ENCODE measurements at regions not wholly inside any gene's neighbourhood (a gene's known extent, or its start where the extent isn't known, plus 50 kb on each side); places are given as distances from the start of the nearest gene placed in this dataset.

DNA sequence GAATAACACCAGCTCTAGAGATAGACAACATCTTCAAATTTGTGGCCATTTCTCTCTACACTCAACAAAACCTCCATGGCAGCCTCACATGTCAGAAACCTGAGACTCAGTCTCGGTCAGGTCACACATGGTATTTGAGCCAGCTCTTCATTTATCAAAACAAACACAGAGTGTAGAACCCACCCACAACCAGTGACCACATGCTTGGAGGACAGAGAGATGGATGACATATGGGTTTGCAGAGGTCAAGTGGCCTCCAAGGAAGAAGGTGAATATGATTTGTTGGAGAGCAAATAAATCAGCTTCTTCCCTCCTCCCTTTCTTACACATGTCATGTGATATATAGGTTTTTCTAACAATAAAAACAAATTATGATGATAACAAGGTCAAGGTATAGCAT is 278.1 kb upstream of the LRTM1 start:
- H3K36me3 ChIP-seq (ENCODE audit: control insufficient read depth in 1 of 2, insufficient read depth in 2 of 2, low read depth in 1 of 2, low read length in 2 of 2), result no peaks in the 10 kb centered on the region
- no peak overlapping the region for H2AFZ ChIP-seq (ENCODE audit: low read depth, low read length)
- no peak overlapping the region for H3K23ac ChIP-seq (ENCODE audit: low read length in 2 of 2)
- no peak overlapping the region for H3K4ac ChIP-seq (ENCODE audit: low read depth in 1 of 2, low read length in 2 of 2)
- no peak overlapping the region for H3K27ac ChIP-seq (ENCODE audit: low read length, poor library complexity, severe bottlenecking)
- H2BK5ac ChIP-seq (ENCODE audit: low read depth, low read length, poor library complexity, severe bottlenecking), result no peak overlapping the region
- H3K9ac ChIP-seq (ENCODE audit: low read length), result no peak overlapping the region
- H2BK15ac ChIP-seq (ENCODE audit: low read depth, poor library complexity, severe bottlenecking), result no peak overlapping the region
- WGBS, result 33% methylated on average over 1 of the region's 1 CpG
- no peak overlapping the region for H4K8ac ChIP-seq (ENCODE audit: low read length)
- H3K4me2 ChIP-seq (ENCODE audit: low read length, poor library complexity, severe bottlenecking), result no peak overlapping the region
- peak overlapping the region in 1 of 2 experiments; percentile 72 for H2BK12ac ChIP-seq (ENCODE audit: low read length in 2 of 2)
- no peak overlapping the region for H2BK120ac ChIP-seq (ENCODE audit: low read depth, low read length)
- no peak overlapping the region for H3K4me3 ChIP-seq (ENCODE audit: insufficient read depth in 1 of 2, low read depth in 1 of 2, low read length in 2 of 2)
- no peak overlapping the region for H4K91ac ChIP-seq (ENCODE audit: low read length)
- no peaks in the 10 kb centered on the region for H3K27me3 ChIP-seq (ENCODE audit: control insufficient read depth in 1 of 2, insufficient read depth in 1 of 2, low read length in 2 of 2)
- H2AK5ac ChIP-seq (ENCODE audit: low read length, severe bottlenecking), result peak overlapping the region; percentile 73
- H3K9me3 ChIP-seq (ENCODE audit: control insufficient read depth, low read length), result no peaks in the 10 kb centered on the region
- H3K4me1 ChIP-seq (ENCODE audit: control insufficient read depth, insufficient read depth, low read depth, low read length), result peaks cover 1% of the 10 kb centered on the region
- no peak overlapping the region for H3K14ac ChIP-seq (ENCODE audit: low read length in 2 of 2)
- no peaks in the 10 kb centered on the region for H3K79me1 ChIP-seq (replicated peaks; ENCODE audit: low read length, poor library complexity, severe bottlenecking)
- no peak for DNase-seq
- peak overlapping the region in 1 of 2 experiments; percentile 24 for H3K18ac ChIP-seq (ENCODE audit: low read depth in 1 of 2, low read length in 2 of 2)

GRCh38 chr3:55204417-55204816 is 276.6 kb upstream of the LRTM1 start:
- H2BK12ac ChIP-seq (ENCODE audit: low read length in 2 of 2), result peak overlapping the region; percentile 38 to 79
- peak overlapping the region; percentile 18 for H4K91ac ChIP-seq (ENCODE audit: low read length)
- peaks cover 1% of the 10 kb centered on the region for H3K4me1 ChIP-seq (ENCODE audit: control insufficient read depth, insufficient read depth, low read depth, low read length)
- no peak overlapping the region for H2BK5ac ChIP-seq (ENCODE audit: low read depth, low read length, poor library complexity, severe bottlenecking)
- peak overlapping the region in 1 of 2 experiments; percentile 61 for H3K14ac ChIP-seq (ENCODE audit: low read length in 2 of 2)
- no peak overlapping the region for H2BK120ac ChIP-seq (ENCODE audit: low read depth, low read length)
- peak overlapping the region; percentile 83 for H2AK5ac ChIP-seq (ENCODE audit: low read length, severe bottlenecking)
- H3K36me3 ChIP-seq (ENCODE audit: control insufficient read depth in 1 of 2, insufficient read depth in 2 of 2, low read depth in 1 of 2, low read length in 2 of 2), result no peaks in the 10 kb centered on the region
- no peak overlapping the region for H3K23ac ChIP-seq (ENCODE audit: low read length in 2 of 2)
- H4K8ac ChIP-seq (ENCODE audit: low read length), result no peak overlapping the region
- H3K27me3 ChIP-seq (ENCODE audit: control insufficient read depth in 1 of 2, insufficient read depth in 1 of 2, low read length in 2 of 2), result no peaks in the 10 kb centered on the region
- no peak overlapping the region for H3K4me2 ChIP-seq (ENCODE audit: low read length, poor library complexity, severe bottlenecking)
- no peak overlapping the region for H3K27ac ChIP-seq (ENCODE audit: low read length, poor library complexity, severe bottlenecking)
- DNase-seq, result peak; percentile 39
- H3K9ac ChIP-seq (ENCODE audit: low read length), result no peak overlapping the region
- H3K4ac ChIP-seq (ENCODE audit: low read depth in 1 of 2, low read length in 2 of 2), result peak overlapping the region in 1 of 2 experiments; percentile 32
- H3K18ac ChIP-seq (ENCODE audit: low read depth in 1 of 2, low read length in 2 of 2), result peak overlapping the region in 1 of 2 experiments; percentile 68
- H3K9me3 ChIP-seq (ENCODE audit: control insufficient read depth, low read length), result no peaks in the 10 kb centered on the region
- H2AFZ ChIP-seq (ENCODE audit: low read depth, low read length), result no peak overlapping the region
- no peak overlapping the region for H3K4me3 ChIP-seq (ENCODE audit: insufficient read depth in 1 of 2, low read depth in 1 of 2, low read length in 2 of 2)
- WGBS, result no CpG with 5 or more reads among the region's 1 CpG
- H2BK15ac ChIP-seq (ENCODE audit: low read depth, poor library complexity, severe bottlenecking), result peak overlapping the region; percentile 4
- H3K79me1 ChIP-seq (replicated peaks; ENCODE audit: low read length, poor library complexity, severe bottlenecking), result no peaks in the 10 kb centered on the region

DNA sequence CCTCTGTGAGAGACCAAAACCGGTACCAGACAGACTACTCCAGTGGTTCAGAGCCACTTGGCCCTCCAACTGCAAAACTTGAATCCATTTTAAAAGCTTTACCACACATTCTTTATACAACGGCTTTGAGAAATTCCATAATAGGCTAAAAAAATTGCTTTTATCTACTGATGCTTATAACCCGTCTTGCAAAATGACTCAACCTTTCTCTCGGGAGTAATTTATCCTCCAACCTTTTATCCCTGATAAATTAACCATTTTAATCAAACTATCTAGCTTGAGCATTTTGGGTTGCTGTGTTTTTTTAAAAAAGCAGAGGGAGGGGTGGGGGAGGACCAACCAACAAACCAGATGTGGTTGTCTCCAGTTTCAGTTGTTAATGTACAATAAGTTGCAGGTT is 275.7 kb upstream of the LRTM1 start:
- peak overlapping the region in 1 of 2 experiments; percentile 61 for H3K18ac ChIP-seq (ENCODE audit: low read depth in 1 of 2, low read length in 2 of 2)
- DNase-seq, result no peak
- H3K36me3 ChIP-seq (ENCODE audit: control insufficient read depth in 1 of 2, insufficient read depth in 2 of 2, low read depth in 1 of 2, low read length in 2 of 2), result no peaks in the 10 kb centered on the region
- WGBS, result 49% methylated on average over 4 of the region's 4 CpGs
- peak overlapping the region; percentile 69 for H2AK5ac ChIP-seq (ENCODE audit: low read length, severe bottlenecking)
- H3K23ac ChIP-seq (ENCODE audit: low read length in 2 of 2), result no peak overlapping the region
- H3K14ac ChIP-seq (ENCODE audit: low read length in 2 of 2), result no peak overlapping the region
- H3K79me1 ChIP-seq (replicated peaks; ENCODE audit: low read length, poor library complexity, severe bottlenecking), result no peaks in the 10 kb centered on the region
- no peak overlapping the region for H3K4me3 ChIP-seq (ENCODE audit: insufficient read depth in 1 of 2, low read depth in 1 of 2, low read length in 2 of 2)
- H2AFZ ChIP-seq (ENCODE audit: low read depth, low read length), result no peak overlapping the region
- H3K9ac ChIP-seq (ENCODE audit: low read length), result no peak overlapping the region
- peak overlapping the region in 1 of 2 experiments; percentile 33 for H2BK12ac ChIP-seq (ENCODE audit: low read length in 2 of 2)
- no peak overlapping the region for H3K4me2 ChIP-seq (ENCODE audit: low read length, poor library complexity, severe bottlenecking)
- peak overlapping the region; percentile 10 for H2BK5ac ChIP-seq (ENCODE audit: low read depth, low read length, poor library complexity, severe bottlenecking)
- no peak overlapping the region for H4K91ac ChIP-seq (ENCODE audit: low read length)
- peaks cover 1% of the 10 kb centered on the region for H3K4me1 ChIP-seq (ENCODE audit: control insufficient read depth, insufficient read depth, low read depth, low read length)
- H4K8ac ChIP-seq (ENCODE audit: low read length), result no peak overlapping the region
- H3K27ac ChIP-seq (ENCODE audit: low read length, poor library complexity, severe bottlenecking), result peak overlapping the region; percentile 76
- no peak overlapping the region for H2BK15ac ChIP-seq (ENCODE audit: low read depth, poor library complexity, severe bottlenecking)
- no peak overlapping the region for H2BK120ac ChIP-seq (ENCODE audit: low read depth, low read length)
- H3K4ac ChIP-seq (ENCODE audit: low read depth in 1 of 2, low read length in 2 of 2), result no peak overlapping the region
- no peaks in the 10 kb centered on the region for H3K27me3 ChIP-seq (ENCODE audit: control insufficient read depth in 1 of 2, insufficient read depth in 1 of 2, low read length in 2 of 2)
- no peaks in the 10 kb centered on the region for H3K9me3 ChIP-seq (ENCODE audit: control insufficient read depth, low read length)

DNA sequence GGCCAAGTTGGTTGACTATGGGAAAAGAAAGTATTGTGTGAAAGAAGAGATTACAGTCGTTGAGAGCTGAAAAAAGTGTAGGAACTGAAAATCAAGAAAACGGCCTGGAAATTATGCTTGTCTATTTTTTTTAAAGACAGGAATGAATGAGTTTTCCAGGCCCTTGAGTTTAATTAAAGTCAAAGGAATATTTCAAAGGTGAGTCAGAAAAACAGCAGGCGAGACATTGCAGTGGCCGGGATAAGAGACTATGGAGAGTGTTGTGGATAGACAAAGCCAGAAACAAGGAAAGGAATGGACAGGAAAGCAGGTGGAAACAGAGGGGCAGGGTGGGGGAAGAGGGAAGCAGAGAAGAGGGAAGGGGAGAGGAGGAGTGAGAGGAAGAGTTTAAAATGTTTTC is 275.1 kb upstream of the LRTM1 start:
- Histone ChIP-seq H3K79me1 (replicated peaks; ENCODE audit: low read length, poor library complexity, severe bottlenecking) (no peaks in the 10 kb centered on the region), H2BK120ac (ENCODE audit: low read depth, low read length) (no peak overlapping the region), H2AK5ac (ENCODE audit: low read length, severe bottlenecking) (no peak overlapping the region), H4K8ac (ENCODE audit: low read length) (no peak overlapping the region), H3K4me2 (ENCODE audit: low read length, poor library complexity, severe bottlenecking) (no peak overlapping the region), H3K9me3 (ENCODE audit: control insufficient read depth, low read length) (no peaks in the 10 kb centered on the region), H3K36me3 (ENCODE audit: control insufficient read depth in 1 of 2, insufficient read depth in 2 of 2, low read depth in 1 of 2, low read length in 2 of 2) (no peaks in the 10 kb centered on the region), H3K4ac (ENCODE audit: low read depth in 1 of 2, low read length in 2 of 2) (no peak overlapping the region), H3K27ac (ENCODE audit: low read length, poor library complexity, severe bottlenecking) (peak overlapping the region; percentile 76), H3K4me1 (ENCODE audit: control insufficient read depth, insufficient read depth, low read depth, low read length) (peaks cover 4% of the 10 kb centered on the region), H2BK15ac (ENCODE audit: low read depth, poor library complexity, severe bottlenecking) (no peak overlapping the region), H3K27me3 (ENCODE audit: control insufficient read depth in 1 of 2, insufficient read depth in 1 of 2, low read length in 2 of 2) (no peaks in the 10 kb centered on the region), H2BK12ac (ENCODE audit: low read length in 2 of 2) (no peak overlapping the region), H3K18ac (ENCODE audit: low read depth in 1 of 2, low read length in 2 of 2) (no peak overlapping the region), H3K4me3 (ENCODE audit: insufficient read depth in 1 of 2, low read depth in 1 of 2, low read length in 2 of 2) (no peak overlapping the region), H2BK5ac (ENCODE audit: low read depth, low read length, poor library complexity, severe bottlenecking) (no peak overlapping the region), H4K91ac (ENCODE audit: low read length) (no peak overlapping the region), H3K9ac (ENCODE audit: low read length) (no peak overlapping the region), H3K23ac (ENCODE audit: low read length in 2 of 2) (no peak overlapping the region), H2AFZ (ENCODE audit: low read depth, low read length) (no peak overlapping the region), H3K14ac (ENCODE audit: low read length in 2 of 2) (no peak overlapping the region)
- WGBS, result 5% methylated on average over 4 of the region's 4 CpGs
- peak; percentile 78 for DNase-seq

Measured in mesenchymal stem cell (in vitro differentiated cells and primary cell).